K562 (cell line): ENCODE measurements at regions not wholly inside any gene's neighbourhood (a gene's known extent, or its start where the extent isn't known, plus 50 kb on each side); places are given as distances from the start of the nearest gene placed in this dataset.

ENCODE experiments used
- FOXA1 ChIP-seq: fragments of 450-650 bp; IDR thresholded peaks from 2 replicates; pipeline ENCODE4 v1.6.1; 2016; ENCODE audit warnings: mild to moderate bottlenecking, borderline replicate concordance
- GABPB2 ChIP-seq: fragments of 250-450 bp; sonication (Bioruptor Pico); conservative IDR thresholded peaks from 2 replicates; pipeline ENCODE4 v1.5.1; 2021; ENCODE audit warnings: mild to moderate bottlenecking
- GTF3C2 ChIP-seq: IDR thresholded peaks from 3 replicates; pipeline ENCODE4 v1.6.1; 2011; ENCODE audit warnings: borderline replicate concordance, mild to moderate bottlenecking, moderate library complexity; ENCODE audit not compliant: insufficient read length; ENCODE audit errors: extremely low read depth
- NEUROD1 ChIP-seq: fragments of 150-350 bp; IDR thresholded peaks from 2 replicates; pipeline ENCODE4 v1.6.1; 2014; ENCODE audit warnings: borderline replicate concordance, low read length, low read depth; ENCODE audit not compliant: partially characterized antibody
- NFIX ChIP-seq: fragments of 250-450 bp; sonication (Bioruptor Pico); IDR thresholded peaks from 2 replicates; pipeline ENCODE4 v1.4.0; 2020; ENCODE audit warnings: low read depth, mild to moderate bottlenecking, moderate library complexity
- PHF21A ChIP-seq: fragments of 450-650 bp; IDR thresholded peaks from 2 replicates; pipeline ENCODE4 v1.6.1; 2017; ENCODE audit warnings: low read depth, borderline replicate concordance
- ZBTB43 ChIP-seq: sonication (generic); formaldehyde crosslinking; IDR thresholded peaks from 2 replicates; pipeline ENCODE4 v1.8.0; 2023; ENCODE audit warnings: mild to moderate bottlenecking, missing genetic modification reagents
- ZEB2 ChIP-seq: fragments of 450-650 bp; IDR thresholded peaks from 2 replicates; pipeline ENCODE4 v1.6.1; 2016

- TF ChIP-seq GTF3C2 (no peak), FOXA1 (no peak), ZBTB43 (CRISPR knock-in tag) (no peak), GABPB2 (CRISPR knock-in tag) (no peak), PHF21A (no peak), ZEB2 (no peak), NEUROD1 (no peak), NFIX (CRISPR knock-in tag) (no peak)
Measured at GRCh38 chr16:8199390-8199789, 390.9 kb downstream of the TMEM114 start (continued).
